T-helper 2 cell treated with Interferon-gamma antibody and Interleukin-4, amounts not matched to agents 100 ng/mL and 5 ng/mL, for 36 hours (primary cell): ENCODE measurements at regions not wholly inside any gene's neighbourhood (a gene's known extent, or its start where the extent isn't known, plus 50 kb on each side); places are given as distances from the start of the nearest gene placed in this dataset.

Experiments used
- intact Hi-C: fragments of 100-400 bp; cut with micrococcal nuclease; formaldehyde crosslinking; loops from one replicate; pipeline ENCODE4 v1.15.1; 2023

DNA sequence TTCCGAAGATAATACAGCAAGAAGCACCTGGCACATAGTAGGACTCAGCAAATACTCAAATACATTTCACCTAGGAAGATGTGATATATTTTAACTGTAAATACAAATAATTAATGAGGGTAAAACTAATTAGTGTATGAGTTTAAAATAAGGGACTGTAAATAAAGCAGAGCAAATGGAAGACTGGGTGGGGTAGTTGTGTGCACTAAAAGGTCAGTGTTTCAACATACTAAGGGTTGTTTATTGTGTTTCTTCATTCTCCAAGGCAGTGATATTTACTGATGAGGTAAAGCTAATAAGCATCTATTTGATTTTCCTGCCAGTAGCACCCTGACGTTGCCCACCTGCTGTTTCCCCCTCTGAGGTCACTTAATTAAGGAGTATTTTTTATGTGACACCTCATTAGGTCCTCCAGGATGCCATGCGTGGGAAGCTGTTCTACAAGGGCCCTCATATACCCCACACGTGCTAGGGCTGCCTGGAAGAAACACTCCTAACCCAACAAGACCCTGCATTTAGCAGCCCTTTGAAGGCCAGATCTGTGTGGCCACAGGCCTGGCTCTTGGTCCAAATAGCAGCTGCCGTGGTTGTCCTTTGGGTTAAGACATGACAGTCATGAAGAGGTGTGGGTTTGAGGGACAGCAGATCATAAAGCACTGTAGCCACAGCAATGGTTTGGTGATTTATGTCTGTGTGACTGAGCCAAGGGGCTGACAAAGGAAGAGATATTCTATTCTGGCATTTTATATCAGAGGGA is 97.5 kb upstream of the RPS23 start:
- intact Hi-C loops, result no loop called here

DNA sequence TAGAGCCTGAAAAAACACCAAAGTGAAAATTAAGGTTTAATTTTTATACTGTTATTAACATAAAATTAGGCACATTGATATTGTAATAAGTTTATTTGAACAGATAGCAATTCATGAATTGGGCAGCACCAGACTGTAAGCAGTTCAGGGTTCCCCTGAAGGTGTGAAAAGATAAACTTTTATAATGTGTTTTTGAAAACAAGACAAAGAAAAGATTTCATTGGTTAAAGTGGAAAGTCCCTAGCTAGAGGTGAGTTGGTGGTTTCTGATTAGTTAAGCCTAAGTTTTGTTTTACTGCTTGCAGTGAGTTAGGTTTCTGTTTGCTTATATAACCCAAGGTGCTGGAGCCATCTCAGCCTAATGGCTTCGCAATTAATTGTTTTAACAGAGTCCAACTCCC is 96.5 kb upstream of the RPS23 start:
- intact Hi-C loops, result no loop called here

DNA sequence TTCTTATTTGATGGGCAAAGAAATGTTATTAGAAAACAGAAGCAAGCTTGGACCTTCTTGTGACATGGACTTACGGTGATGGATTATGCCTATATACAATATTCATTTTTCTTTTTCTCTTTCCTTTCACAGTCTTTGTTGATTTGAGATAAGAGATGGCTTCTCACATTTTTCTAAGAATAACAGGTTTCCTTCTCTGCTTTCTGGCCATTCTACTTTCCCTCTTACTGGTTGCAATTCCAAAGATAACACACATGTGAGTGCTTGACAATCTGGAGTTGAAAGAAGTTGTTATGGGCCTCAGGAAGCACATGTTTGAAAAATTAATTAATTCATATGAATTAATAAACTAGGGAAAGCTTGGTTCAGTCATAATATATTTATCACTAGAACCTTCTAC is 89.8 kb upstream of the RPS23 start:
- intact Hi-C loops, result no loop called here

GRCh38 chr5:82365744-82366228 is 87.6 kb upstream of the RPS23 start:
- intact Hi-C loops, result no loop called here

DNA sequence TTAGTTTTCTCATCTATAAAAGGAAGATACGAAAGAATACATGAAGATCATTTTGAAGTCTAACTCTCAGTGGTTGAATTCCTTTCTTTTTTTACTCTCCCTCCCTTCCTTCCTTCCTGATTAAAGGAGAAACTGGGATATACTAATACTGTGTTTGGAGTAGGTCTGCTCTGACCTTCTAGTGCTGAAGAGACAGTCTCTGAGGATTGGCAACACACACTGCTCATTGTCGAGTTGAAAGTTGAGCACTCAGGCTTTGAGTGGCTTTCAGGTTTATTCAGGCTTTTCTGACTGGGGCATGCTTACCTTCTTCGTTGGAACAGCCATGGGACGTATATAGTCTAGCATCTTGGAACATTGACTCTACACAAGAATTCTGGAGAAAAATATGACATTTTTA is 86.9 kb upstream of the RPS23 start:
- intact Hi-C loops, result no loop called here

DNA sequence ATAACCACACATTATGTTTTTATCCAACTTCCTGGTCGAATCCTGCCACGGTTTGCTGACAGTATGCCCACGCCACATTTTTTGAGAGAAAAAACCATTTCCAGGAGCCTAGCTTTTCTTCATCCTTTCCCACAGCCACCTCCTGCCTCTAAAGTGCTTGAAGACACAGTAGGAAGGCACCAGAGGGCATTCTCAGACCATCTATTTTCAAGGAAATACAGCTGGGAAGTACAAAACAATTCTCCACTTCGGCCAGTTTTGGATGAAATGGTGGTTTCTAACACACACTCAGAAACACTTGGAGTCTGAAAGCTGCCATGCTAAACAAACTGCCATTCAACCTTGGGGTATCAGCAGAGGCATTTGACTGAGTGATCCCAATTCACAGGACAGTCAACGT is 86.3 kb upstream of the RPS23 start:
- intact Hi-C loops, result no loop called here

GRCh38 chr5:82363524-82363923 is 85.4 kb upstream of the RPS23 start:
- intact Hi-C loops, result no loop called here

DNA sequence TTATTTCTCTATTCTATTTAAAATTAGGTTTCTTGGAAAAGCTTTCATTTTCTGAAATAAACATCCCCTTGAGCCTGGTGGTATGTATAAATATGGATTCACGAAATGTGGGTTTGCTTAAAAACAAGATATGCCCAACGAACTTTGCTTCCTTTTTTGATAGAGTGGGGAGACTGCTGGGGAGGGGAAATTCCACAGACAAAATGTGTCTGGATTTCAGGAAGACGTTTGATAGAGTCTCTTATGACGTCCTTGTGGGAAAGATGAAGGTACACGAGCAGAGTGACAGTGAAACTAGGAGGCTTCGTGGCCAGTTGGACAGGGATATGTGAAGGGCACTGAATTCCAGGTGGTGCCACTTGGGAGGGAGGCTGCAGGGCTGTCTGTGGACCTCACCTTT is 84.5 kb upstream of the RPS23 start:
- intact Hi-C loops, result no loop called here

DNA sequence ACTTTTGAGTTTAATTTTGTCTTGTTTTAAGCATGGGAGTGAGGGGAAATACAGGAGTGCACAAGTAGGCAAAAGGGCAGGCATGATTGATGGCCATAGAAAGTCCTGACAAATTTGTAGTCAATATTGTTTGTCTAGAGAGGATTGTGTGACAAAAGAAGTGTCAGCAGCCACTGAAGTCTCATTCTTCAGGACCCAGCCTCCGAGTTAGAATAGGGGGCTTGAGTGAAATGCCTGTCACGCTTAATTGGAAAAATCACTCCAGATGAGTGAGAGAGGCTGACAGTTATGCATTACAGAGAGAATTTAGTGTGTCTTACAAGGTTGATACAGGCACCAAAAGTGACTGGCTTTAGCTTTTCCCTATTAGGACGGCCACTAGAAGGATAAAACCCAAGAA is 81.9 kb upstream of the RPS23 start:
- intact Hi-C loops, result no loop called here

GRCh38 chr5:82359272-82359671 is 81.1 kb upstream of the RPS23 start:
- intact Hi-C loops, result no loop called here

DNA sequence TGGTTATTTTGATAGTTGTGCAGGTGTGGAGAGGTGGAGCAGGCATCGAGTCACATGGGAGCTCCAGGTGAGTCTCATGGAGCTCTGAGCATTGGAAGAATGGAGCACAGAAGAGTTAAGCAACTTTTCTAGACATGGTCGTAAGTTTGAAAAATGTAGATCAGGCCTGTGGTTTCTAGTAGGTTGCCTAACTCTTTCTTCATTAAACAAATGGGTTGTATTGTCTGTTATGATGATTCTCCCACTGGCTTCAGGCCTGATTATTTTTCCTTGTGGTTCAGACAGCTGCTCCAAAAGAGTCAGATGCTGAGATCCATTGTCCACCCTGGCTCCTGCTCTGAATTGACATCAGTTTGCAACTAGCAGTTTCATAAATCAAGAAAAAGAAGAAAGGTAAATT is 80.3 kb upstream of the RPS23 start:
- intact Hi-C loops, result no loop called here

DNA sequence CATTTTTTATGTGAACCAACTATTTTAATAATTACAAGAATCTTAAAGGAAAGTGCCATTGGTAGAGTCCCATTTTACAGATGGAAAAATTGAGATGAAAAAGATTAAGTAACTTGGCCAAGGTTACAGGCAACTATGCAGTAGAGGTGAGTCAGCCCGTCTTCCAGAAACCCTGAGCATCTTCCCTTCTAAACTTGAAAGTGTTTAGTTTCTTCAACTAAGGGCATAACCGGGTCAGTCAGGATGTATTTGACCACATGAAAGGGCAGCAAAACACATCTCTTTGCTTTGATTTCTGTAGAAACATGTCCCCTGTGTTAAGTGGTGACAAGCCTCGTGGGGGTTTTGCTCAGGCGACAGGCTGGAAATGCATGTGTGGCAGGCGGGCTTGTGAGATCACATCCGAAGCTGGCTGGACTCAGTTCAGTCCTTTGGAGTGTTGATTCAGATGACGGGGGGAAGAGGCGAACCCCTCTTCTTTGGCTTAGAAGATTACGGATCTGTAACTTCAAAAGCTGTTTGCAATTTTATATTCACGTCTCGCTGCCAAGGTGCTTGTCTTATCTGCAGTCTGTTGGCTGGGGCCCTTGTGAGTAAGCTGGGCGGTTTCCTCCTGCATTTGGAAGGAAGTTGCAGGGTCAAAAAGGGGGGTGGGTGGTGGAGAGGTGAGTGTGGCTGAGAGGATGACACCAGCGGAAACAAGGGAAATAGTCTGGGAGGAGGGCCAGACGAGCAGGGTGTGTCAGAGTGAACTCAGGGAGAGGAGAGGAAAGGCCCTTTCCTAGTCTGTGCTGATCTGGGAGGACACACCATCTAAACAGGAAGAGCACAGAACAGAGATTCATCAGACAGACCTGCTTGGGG is 78.9 kb upstream of the RPS23 start:
- intact Hi-C loops, result loop anchor here (1.0 to 2.0 kb wide), 4 partner anchors 32 to 983 kb away; partner anchors contain the start of genes TMEM167A and XRCC4

DNA sequence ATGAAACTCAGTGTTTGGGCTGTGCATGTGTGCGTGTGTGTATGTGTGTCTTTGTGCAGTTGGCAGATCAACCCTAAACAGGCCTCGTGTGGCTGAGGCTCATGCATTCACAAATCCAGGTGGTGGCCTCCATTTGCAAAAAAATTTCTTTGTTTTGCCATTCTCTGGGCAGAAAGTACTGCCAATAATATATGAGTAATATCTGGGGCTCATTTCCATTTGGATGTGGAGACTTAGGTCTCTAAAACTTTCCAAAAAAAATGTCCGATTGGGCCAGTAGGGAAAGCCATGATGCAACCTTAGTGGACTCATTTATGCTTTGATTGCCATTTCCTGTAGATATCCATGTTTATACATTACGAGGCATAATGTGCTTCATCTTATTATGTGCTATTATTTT is 77.9 kb upstream of the RPS23 start:
- intact Hi-C loops, result loop anchor here (2.0 kb wide), 2 partner anchors 33 to 285 kb away; no protein-coding TSS in a partner anchor

DNA sequence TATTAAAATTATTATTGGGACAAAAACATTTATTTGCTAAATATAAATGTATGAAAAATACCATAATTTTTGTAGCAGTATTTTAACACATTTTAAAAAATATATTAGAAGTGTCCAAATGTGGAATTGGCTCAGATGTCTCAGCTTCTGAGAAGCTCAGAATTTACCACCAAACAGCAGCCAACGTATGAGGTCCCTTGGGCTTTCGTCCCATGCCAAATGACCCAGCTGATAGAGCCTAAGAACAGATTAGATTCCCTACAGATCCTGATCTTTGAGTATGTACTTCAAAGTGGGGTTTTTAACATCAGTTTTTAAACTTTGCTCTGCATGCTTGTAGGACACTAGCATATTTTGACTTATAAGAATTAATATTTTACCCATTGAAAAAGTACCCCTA is 77.3 kb upstream of the RPS23 start:
- intact Hi-C loops, result no loop called here

- intact Hi-C loops, result no loop called here
These were observed 76.9 kb upstream of the RPS23 start for GRCh38 chr5:82355053-82355452.

GRCh38 chr5:82354543-82354942 is 76.4 kb upstream of the RPS23 start:
- intact Hi-C loops, result loop anchor here (5.0 kb wide), 1 partner anchor 143 kb away; no protein-coding TSS in a partner anchor

- intact Hi-C loops, result loop anchor here (5.0 kb wide), 1 partner anchor 144 kb away; no protein-coding TSS in a partner anchor
These were observed 75.4 kb upstream of the RPS23 start for GRCh38 chr5:82353522-82353921.

GRCh38 chr5:82352146-82352791 is 74.1 kb upstream of the RPS23 start:
- intact Hi-C loops, result loop anchor here (1.0 to 5.0 kb wide), 4 partner anchors 145 to 1212 kb away; no protein-coding TSS in a partner anchor

DNA sequence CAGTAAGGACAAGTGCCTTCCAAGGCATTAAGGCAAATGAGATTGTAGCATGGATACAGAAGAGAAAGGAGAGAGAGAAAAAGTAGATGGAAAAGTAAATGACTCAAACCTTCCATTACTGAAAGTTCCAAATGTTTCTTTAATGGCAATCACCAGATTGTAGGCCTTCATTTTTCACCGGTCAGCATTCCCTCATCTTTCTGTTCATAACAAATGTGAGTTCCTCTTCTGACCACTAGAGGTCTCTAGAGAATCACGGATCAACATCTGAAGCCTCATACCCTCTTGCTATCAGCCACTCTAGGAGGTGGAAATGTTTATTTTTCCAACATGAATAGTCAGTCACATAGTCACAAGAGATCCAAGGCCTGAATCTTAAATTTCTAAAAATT is 73.6 kb upstream of the RPS23 start:
- intact Hi-C loops, result loop anchor here (1.0 to 5.0 kb wide), 5 partner anchors 146 to 1213 kb away; no protein-coding TSS in a partner anchor

GRCh38 chr5:82351297-82351696 is 73.1 kb upstream of the RPS23 start:
- intact Hi-C loops, result loop anchor here (2.0 to 5.0 kb wide), 2 partner anchors 146 to 1122 kb away; no protein-coding TSS in a partner anchor

DNA sequence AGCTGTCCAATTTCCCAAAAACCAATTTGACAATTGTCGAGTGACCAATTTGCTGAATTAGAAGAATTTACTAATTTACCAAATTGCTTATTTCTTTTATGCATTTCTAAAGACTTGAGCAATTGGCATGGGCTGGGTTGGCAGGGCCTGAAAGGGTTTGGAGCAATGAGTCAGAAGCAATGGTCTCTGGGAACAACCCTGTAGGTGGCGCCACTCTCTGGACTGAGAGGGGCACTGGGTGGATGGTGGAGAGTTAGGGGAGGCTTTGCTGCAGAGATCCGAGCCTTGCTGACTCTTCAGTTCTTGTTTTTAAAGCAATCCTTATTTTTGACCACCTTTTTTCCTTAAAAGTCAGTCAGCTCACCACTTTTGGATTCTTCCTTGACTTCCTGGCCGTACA is 71.5 kb upstream of the RPS23 start:
- intact Hi-C loops, result loop anchor here (2.0 to 5.0 kb wide), 2 partner anchors 148 to 1123 kb away; no protein-coding TSS in a partner anchor
